ENCODE measurements at regions not wholly inside any gene's neighbourhood (a gene's known extent, or its start where the extent isn't known, plus 50 kb on each side); places are given as distances from the start of the nearest gene placed in this dataset.
A peak's percentile ranks its signal among the peaks of the same experiment; 100 is the strongest.

- H3K27me3 Mint-ChIP-seq (ENCODE audit: unreplicated experiment): peaks cover 87% of the 10 kb centered on the region
- H3K4me1 Mint-ChIP-seq (ENCODE audit: low read depth, unreplicated experiment): no peaks in the 10 kb centered on the region
- CTCF ChIA-PET: interaction anchor here (1.4 kb wide), 1 partner anchor 9 kb away, joined by 3 read pairs; no protein-coding TSS in a partner anchor
- DNase-seq: no peak
- H3K9me3 Mint-ChIP-seq (ENCODE audit: low read depth, unreplicated experiment): no peaks in the 10 kb centered on the region
- peaks cover 2% of the 10 kb centered on the region for H3K36me3 Mint-ChIP-seq (ENCODE audit: insufficient read depth, unreplicated experiment)
- H3K4me3 Mint-ChIP-seq (ENCODE audit: low read depth, unreplicated experiment): no peak overlapping the region
- BruUV-seq (replicated peaks): no TSS peak
- intact Hi-C loops (cut with micrococcal nuclease; ENCODE audit: unreplicated experiment): loop anchor here (10.0 kb wide), 2 partner anchors 115 to 1535 kb away; no protein-coding TSS in a partner anchor
- H3K27ac Mint-ChIP-seq (ENCODE audit: unreplicated experiment): no peak overlapping the region
- TF ChIP-seq CTCF (IDR thresholded peaks at IDR 0.05; ENCODE audit: unreplicated experiment): no peak
These were observed 203.7 kb downstream of the ICOS start for GRCh38 chr2:204140246-204140645.

GRCh38 chr2:204143216-204144014, 206.9 kb downstream of the ICOS start:
- CTCF ChIA-PET: no interaction called here
- intact Hi-C loops (cut with micrococcal nuclease; ENCODE audit: unreplicated experiment): loop anchor here (2.0 to 10.0 kb wide), 6 partner anchors 31 to 1531 kb away; no protein-coding TSS in a partner anchor
- DNase-seq: no peak
- Mint-ChIP-seq H3K4me1 (ENCODE audit: low read depth, unreplicated experiment) (no peaks in the 10 kb centered on the region), H3K27ac (ENCODE audit: unreplicated experiment) (no peak overlapping the region), H3K36me3 (ENCODE audit: insufficient read depth, unreplicated experiment) (peaks cover 8% of the 10 kb centered on the region), H3K4me3 (ENCODE audit: low read depth, unreplicated experiment) (no peak overlapping the region), H3K9me3 (ENCODE audit: low read depth, unreplicated experiment) (no peaks in the 10 kb centered on the region), H3K27me3 (ENCODE audit: unreplicated experiment) (peaks cover 57% of the 10 kb centered on the region)
- TF ChIP-seq CTCF (IDR thresholded peaks at IDR 0.05; ENCODE audit: unreplicated experiment): no peak
- no TSS peak for BruUV-seq (replicated peaks)

GRCh38 chr2:204144492-204144891, 207.9 kb downstream of the ICOS start:
- intact Hi-C loops (cut with micrococcal nuclease; ENCODE audit: unreplicated experiment): loop anchor here (2.0 to 10.0 kb wide), 6 partner anchors 30 to 1530 kb away; no protein-coding TSS in a partner anchor
- BruUV-seq (replicated peaks): no TSS peak
- H3K27me3 Mint-ChIP-seq (ENCODE audit: unreplicated experiment): peaks cover 57% of the 10 kb centered on the region
- DNase-seq: no peak
- TF ChIP-seq CTCF (IDR thresholded peaks at IDR 0.05; ENCODE audit: unreplicated experiment): no peak
- no peak overlapping the region for H3K4me3 Mint-ChIP-seq (ENCODE audit: low read depth, unreplicated experiment)
- H3K4me1 Mint-ChIP-seq (ENCODE audit: low read depth, unreplicated experiment): no peaks in the 10 kb centered on the region
- no peaks in the 10 kb centered on the region for H3K9me3 Mint-ChIP-seq (ENCODE audit: low read depth, unreplicated experiment)
- CTCF ChIA-PET: interaction anchor here (0.7 to 1.7 kb wide), 2 partner anchors 10 to 33 kb away, joined by 3 to 9 read pairs; no protein-coding TSS in a partner anchor
- H3K36me3 Mint-ChIP-seq (ENCODE audit: insufficient read depth, unreplicated experiment): peaks cover 8% of the 10 kb centered on the region
- no peak overlapping the region for H3K27ac Mint-ChIP-seq (ENCODE audit: unreplicated experiment)

- Mint-ChIP-seq H3K27ac (ENCODE audit: unreplicated experiment) (peak overlapping the region; percentile 68), H3K27me3 (ENCODE audit: unreplicated experiment) (peaks cover 54% of the 10 kb centered on the region)
These were observed 208.7 kb downstream of the ICOS start for GRCh38 chr2:204145263-204145751.

More at GRCh38 chr2:204145263-204145751, 208.7 kb downstream of the ICOS start:
- intact Hi-C loops (cut with micrococcal nuclease; ENCODE audit: unreplicated experiment): loop anchor here (2.0 to 10.0 kb wide), 7 partner anchors 29 to 1529 kb away; no protein-coding TSS in a partner anchor
- H3K36me3 Mint-ChIP-seq (ENCODE audit: insufficient read depth, unreplicated experiment): peaks cover 8% of the 10 kb centered on the region
- CTCF ChIA-PET: interaction anchor here (0.6 to 1.7 kb wide), 8 partner anchors 11 to 1449 kb away, joined by 3 to 9 read pairs (median 4); no protein-coding TSS in a partner anchor
- H3K4me3 Mint-ChIP-seq (ENCODE audit: low read depth, unreplicated experiment): peak overlapping the region; percentile 65
- no peaks in the 10 kb centered on the region for H3K9me3 Mint-ChIP-seq (ENCODE audit: low read depth, unreplicated experiment)
- no TSS peak for BruUV-seq (replicated peaks)
- no peaks in the 10 kb centered on the region for H3K4me1 Mint-ChIP-seq (ENCODE audit: low read depth, unreplicated experiment)
- peak; percentile 89 for TF ChIP-seq CTCF (IDR thresholded peaks at IDR 0.05; ENCODE audit: unreplicated experiment)
- DNase-seq: peak; percentile 88
